Ishikawa (cell line): ENCODE measurements at regions not wholly inside any gene's neighbourhood (a gene's known extent, or its start where the extent isn't known, plus 50 kb on each side); places are given as distances from the start of the nearest gene placed in this dataset.

ENCODE experiments used
- CEBPB ChIP-seq: IDR thresholded peaks from 2 replicates; pipeline ENCODE4 v1.6.1; 2012
- CREB1 ChIP-seq: IDR thresholded peaks from 2 replicates; pipeline ENCODE4 v1.6.1; 2012; ENCODE audit warnings: low read depth
- EGR1 ChIP-seq: IDR thresholded peaks from 2 replicates; pipeline ENCODE4 v1.6.1; 2012
- EP300 ChIP-seq: IDR thresholded peaks from 2 replicates; pipeline ENCODE4 v1.6.1; 2012; ENCODE audit warnings: borderline replicate concordance
- FOXM1 ChIP-seq: IDR thresholded peaks from 2 replicates; pipeline ENCODE4 v1.6.1; 2012; ENCODE audit warnings: low read depth, borderline replicate concordance
- NFIC ChIP-seq: IDR thresholded peaks from 2 replicates; pipeline ENCODE4 v1.6.1; 2012
- RAD21 ChIP-seq: IDR thresholded peaks from 2 replicates; pipeline ENCODE4 v1.6.1; 2012; ENCODE audit warnings: low read depth
- REST ChIP-seq: IDR thresholded peaks from 2 replicates; pipeline ENCODE4 v1.6.1; 2012; ENCODE audit warnings: low read depth, mild to moderate bottlenecking
- TAF1 ChIP-seq: IDR thresholded peaks from 2 replicates; pipeline ENCODE4 v1.6.1; 2012; ENCODE audit warnings: low read depth, mild to moderate bottlenecking
- TCF12 ChIP-seq: IDR thresholded peaks from 2 replicates; pipeline ENCODE4 v1.6.1; 2012; ENCODE audit warnings: low read depth
- TEAD4 ChIP-seq: IDR thresholded peaks from 2 replicates; pipeline ENCODE4 v1.6.1; 2012
- YY1 ChIP-seq: IDR thresholded peaks from 2 replicates; pipeline ENCODE4 v1.6.1; 2012; ENCODE audit warnings: low read depth
- ZBTB7A ChIP-seq: IDR thresholded peaks from 2 replicates; pipeline ENCODE4 v1.6.1; 2012; ENCODE audit warnings: low read depth
- TF ChIP-seq, protein P1 (sequence below): IDR thresholded peaks from 2 replicates; pipeline ENCODE4 v1.6.1; 2012
- TF ChIP-seq, protein P2 (sequence below): IDR thresholded peaks from 2 replicates; pipeline ENCODE4 v1.6.1; 2012

- TF ChIP-seq RAD21 = no peak
- TF ChIP-seq YY1 = no peak
- no peak for TF ChIP-seq FOXM1
- no peak for TF ChIP-seq CEBPB
- no peak for TF ChIP-seq EGR1
- TF ChIP-seq NFIC = no peak
Measured at GRCh38 chr13:38590230-38590629, 96.6 kb upstream of the FREM2 start.

DNA sequence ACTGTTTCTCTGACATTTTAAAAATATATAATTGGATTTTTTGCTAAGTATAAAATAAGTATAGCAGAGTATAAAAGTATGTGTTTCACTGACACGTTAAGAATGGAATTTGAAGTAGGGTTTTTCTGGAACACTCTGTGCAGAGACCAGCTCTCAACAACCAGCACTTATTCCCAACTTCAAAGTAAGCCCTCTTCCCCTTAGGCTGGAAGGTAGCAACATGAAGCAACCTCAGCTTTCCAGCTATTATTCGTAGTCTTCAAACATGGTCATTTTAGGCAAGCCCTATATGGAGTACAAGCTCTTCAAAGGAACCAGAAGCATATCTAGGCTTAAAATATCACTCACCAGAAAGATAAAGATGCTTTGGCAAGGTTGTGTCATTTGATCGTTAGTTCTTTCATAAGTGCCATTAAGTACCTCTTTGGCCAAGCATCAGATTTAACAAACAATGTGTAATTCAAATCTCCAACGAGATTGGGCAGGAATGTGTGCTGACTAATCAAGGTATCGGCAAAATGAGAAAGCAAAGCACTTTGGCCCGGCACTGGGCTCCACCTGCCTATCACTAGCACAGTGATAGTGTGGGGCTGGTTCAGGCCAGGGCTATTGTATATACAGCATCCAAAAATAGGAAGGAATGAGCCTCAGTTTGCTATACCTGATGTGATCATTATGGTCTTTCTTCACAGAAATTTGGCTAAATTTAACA, 95.9 kb upstream of the FREM2 start:
- TF ChIP-seq EGR1 = no peak
- TF ChIP-seq ZBTB7A = no peak
- no peak for TF ChIP-seq TEAD4
- TF ChIP-seq NFIC = no peak
- TF ChIP-seq RAD21 = no peak
- no peak for TF ChIP-seq TCF12

DNA sequence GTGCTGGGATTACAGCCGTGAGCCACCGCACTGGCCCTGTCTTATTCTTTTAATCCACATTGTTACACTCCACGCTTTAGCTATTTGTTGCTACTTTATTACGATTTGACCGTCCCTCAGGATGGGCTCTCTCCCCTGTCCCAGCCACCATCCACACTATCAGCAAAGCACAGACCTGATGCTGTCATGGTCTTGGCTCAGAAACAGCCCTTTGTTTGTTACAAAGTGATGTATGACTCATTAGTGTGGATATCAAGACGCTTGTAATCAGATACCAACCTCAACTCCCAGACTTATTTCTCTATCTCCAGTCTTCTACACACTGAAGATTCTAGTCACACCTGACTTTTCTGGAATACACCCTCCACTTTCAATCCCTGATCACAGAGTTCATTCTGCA, 84.6 kb upstream of the FREM2 start:
- TF ChIP-seq FOXM1 = no peak
- no peak for TF ChIP-seq TCF12
- TF ChIP-seq, protein P1, sequence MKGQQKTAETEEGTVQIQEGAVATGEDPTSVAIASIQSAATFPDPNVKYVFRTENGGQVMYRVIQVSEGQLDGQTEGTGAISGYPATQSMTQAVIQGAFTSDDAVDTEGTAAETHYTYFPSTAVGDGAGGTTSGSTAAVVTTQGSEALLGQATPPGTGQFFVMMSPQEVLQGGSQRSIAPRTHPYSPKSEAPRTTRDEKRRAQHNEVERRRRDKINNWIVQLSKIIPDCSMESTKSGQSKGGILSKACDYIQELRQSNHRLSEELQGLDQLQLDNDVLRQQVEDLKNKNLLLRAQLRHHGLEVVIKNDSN = no peak
- no peak for TF ChIP-seq YY1
- TF ChIP-seq EGR1 = no peak
- TF ChIP-seq, protein P2, sequence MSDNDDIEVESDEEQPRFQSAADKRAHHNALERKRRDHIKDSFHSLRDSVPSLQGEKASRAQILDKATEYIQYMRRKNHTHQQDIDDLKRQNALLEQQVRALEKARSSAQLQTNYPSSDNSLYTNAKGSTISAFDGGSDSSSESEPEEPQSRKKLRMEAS = no peak
- no peak for TF ChIP-seq REST
- no peak for TF ChIP-seq CEBPB
- no peak for TF ChIP-seq TAF1
- no peak for TF ChIP-seq ZBTB7A
- TF ChIP-seq EP300 = no peak

DNA sequence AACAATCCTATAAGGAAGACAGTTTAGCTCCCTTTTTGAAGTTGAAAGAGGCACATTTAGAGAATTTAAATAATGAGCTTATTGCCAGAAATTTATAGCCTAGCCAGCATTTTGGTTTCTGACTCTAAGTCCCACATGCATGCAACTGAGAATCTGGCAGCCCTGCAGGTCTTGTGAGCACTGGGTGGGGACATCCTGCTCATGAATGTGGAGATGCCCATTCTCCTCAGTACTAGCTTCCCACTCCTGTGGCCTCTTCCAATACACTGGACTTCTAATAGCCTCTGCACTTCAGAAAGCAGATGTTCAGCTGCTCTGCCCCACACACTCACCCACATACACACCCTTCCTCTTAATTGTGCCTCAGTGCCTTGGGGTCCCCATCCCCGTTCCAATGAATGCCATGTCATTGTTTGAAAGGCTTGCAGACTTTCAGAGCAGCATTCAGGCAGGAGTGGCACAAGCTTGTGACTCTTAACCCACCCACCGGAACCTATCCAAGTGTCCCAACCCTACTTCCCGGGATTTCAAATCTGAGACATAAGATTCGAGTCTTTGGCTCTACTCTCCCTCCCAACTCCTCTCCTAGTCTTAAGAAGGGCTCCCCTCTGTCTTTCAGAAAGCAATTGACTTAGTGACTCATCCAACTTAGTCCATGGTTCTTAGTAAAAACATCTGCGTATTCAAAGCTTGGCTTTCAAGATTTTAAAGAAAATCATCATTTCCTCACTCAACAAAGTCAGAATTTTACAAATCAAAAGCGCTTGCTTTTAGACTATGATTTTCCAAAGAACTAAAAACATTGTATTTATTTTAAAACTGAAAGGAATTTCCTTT, 80.0 kb upstream of the FREM2 start:
- TF ChIP-seq CEBPB (no peak), FOXM1 (no peak), RAD21 (no peak), TEAD4 (no peak), EP300 (no peak), ZBTB7A (no peak), TCF12 (no peak), NFIC (no peak), TAF1 (no peak), CREB1 (no peak), YY1 (no peak)
- TF ChIP-seq, protein P2 = no peak
- TF ChIP-seq, protein P1 = no peak

- TF ChIP-seq NFIC (no peak), TEAD4 (no peak), TCF12 (no peak), CEBPB (no peak), TAF1 (no peak), FOXM1 (no peak)
- TF ChIP-seq, protein P2 = no peak
Measured at GRCh38 chr13:38617936-38618335, 68.9 kb upstream of the FREM2 start.

GRCh38 chr13:38618336-38618735, 68.5 kb upstream of the FREM2 start:
- TF ChIP-seq FOXM1 (no peak), EGR1 (no peak), CREB1 (no peak), EP300 (no peak), TAF1 (no peak), REST (no peak)
- TF ChIP-seq, protein P1 = no peak
- TF ChIP-seq, protein P2 = no peak
